ENCODE measurements at regions not wholly inside any gene's neighbourhood (a gene's known extent, or its start where the extent isn't known, plus 50 kb on each side); places are given as distances from the start of the nearest gene placed in this dataset.

DNA sequence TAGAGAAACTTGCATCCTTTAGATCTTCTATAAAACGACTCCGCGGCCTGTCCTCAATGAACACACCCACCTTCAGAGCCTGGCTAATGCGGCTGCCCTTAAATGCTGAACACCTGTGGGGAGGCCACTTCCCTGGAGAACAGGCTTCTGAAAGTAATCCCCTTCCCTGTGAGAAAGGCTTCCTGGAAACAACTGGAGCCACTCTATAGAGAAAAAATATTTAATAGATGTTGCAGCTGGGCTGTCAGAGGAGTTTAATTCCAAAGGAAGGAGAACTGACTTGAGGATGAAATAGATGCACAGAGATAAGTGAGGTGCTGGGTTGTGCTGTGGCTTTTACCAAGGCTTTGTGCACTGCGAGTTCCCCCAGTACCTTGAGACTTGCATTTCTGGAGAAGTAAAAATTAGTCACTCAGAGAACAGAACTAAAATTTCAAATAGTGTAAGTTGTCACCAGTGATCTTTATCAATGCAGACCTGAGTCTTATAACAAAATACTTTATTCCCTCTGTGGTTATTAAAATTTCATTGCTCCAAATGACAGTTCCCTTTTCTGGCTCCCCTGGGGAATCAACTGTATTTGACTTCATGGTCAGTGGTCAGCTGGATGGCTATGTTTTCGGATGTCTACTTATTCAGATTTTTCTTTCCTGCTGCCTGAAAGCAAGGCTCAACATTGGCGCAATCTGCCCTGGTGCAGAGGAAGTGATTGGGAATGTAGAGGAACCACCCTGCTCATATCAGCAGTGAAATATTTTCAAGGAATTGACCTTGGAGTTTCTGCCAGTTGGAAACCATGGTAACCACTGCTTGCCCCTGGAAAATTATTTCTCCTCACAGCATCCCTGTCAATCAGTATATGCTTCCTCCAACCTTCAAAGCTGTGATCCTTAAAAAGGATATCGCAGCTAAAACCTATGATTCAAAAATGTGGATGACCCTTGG lies 238.8 kb downstream of the SMARCA2 start:
- in situ Hi-C loops (cut with MboI; ENCODE audit: low pct_ligation_motif_present in 1 of 4, low pct_unique_long_range_greater_than_20kb in 1 of 4, low sequenced_read_pairs in 3 of 4) (no loop called here), intact Hi-C loops (cut with DNase I; ENCODE audit: low total_unique reads) (no loop called here)
- 70 to 74% methylated on average over 4 to 8 of the region's 8 CpGs for WGBS, 2 donors (ENCODE audit: low coverage in 1 of 2)
- Histone ChIP-seq H3K27me3 (no peaks in the 10 kb centered on the region), H3K4me3 (no peak overlapping the region), H3K27ac (no peak overlapping the region), H3K36me3 (no peaks in the 10 kb centered on the region), H3K4me1 (no peaks in the 10 kb centered on the region), H3K9me3 (no peaks in the 10 kb centered on the region)
- no peak for TF ChIP-seq POLR2AphosphoS5 (IDR thresholded peaks at IDR 0.05)
- TF ChIP-seq, protein P1, sequence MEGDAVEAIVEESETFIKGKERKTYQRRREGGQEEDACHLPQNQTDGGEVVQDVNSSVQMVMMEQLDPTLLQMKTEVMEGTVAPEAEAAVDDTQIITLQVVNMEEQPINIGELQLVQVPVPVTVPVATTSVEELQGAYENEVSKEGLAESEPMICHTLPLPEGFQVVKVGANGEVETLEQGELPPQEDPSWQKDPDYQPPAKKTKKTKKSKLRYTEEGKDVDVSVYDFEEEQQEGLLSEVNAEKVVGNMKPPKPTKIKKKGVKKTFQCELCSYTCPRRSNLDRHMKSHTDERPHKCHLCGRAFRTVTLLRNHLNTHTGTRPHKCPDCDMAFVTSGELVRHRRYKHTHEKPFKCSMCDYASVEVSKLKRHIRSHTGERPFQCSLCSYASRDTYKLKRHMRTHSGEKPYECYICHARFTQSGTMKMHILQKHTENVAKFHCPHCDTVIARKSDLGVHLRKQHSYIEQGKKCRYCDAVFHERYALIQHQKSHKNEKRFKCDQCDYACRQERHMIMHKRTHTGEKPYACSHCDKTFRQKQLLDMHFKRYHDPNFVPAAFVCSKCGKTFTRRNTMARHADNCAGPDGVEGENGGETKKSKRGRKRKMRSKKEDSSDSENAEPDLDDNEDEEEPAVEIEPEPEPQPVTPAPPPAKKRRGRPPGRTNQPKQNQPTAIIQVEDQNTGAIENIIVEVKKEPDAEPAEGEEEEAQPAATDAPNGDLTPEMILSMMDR (IDR thresholded peaks at IDR 0.05): no peak
- TF ChIP-seq POLR2A (IDR thresholded peaks at IDR 0.05): no peak
- no peak for TF ChIP-seq EP300 (IDR thresholded peaks at IDR 0.05; ENCODE audit: low read depth)
- DNase-seq: no peak

DNA sequence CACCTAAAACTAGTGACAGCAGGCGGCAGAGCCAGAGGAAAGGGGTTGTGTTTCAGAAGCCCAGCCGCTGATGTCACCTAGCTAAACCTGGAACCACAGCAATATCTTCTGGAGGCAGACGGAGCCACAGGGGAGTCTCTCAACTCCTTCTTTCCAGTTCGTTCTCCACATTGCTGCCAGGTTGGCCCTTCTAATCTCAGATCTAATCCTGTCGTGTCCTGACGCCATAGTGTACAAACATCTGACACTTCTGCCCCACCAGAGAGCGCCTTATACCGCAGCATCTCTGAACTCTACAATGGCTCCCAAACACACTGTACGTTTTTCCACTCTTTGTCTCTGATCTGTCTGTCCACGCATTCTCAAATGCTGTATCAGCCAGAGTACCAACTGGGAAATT lies 240.0 kb downstream of the SMARCA2 start:
- TF ChIP-seq, protein P1 (IDR thresholded peaks at IDR 0.05): no peak
- TF ChIP-seq POLR2AphosphoS5 (IDR thresholded peaks at IDR 0.05): no peak
- no peak for TF ChIP-seq EP300 (IDR thresholded peaks at IDR 0.05; ENCODE audit: low read depth)
- no peak for TF ChIP-seq POLR2A (IDR thresholded peaks at IDR 0.05)
- H3K36me3 ChIP-seq: no peaks in the 10 kb centered on the region
- no peaks in the 10 kb centered on the region for H3K4me1 ChIP-seq
- in situ Hi-C loops (cut with MboI; ENCODE audit: low pct_ligation_motif_present in 1 of 4, low pct_unique_long_range_greater_than_20kb in 1 of 4, low sequenced_read_pairs in 3 of 4) (no loop called here), intact Hi-C loops (cut with DNase I; ENCODE audit: low total_unique reads) (no loop called here)
- H3K4me3 ChIP-seq: no peak overlapping the region
- DNase-seq: no peak
- H3K27ac ChIP-seq: no peak overlapping the region
- 78 to 84% methylated on average over 3 to 10 of the region's 10 CpGs for WGBS, 2 donors (ENCODE audit: low coverage in 1 of 2)
- no peaks in the 10 kb centered on the region for H3K27me3 ChIP-seq
- H3K9me3 ChIP-seq: no peaks in the 10 kb centered on the region

DNA sequence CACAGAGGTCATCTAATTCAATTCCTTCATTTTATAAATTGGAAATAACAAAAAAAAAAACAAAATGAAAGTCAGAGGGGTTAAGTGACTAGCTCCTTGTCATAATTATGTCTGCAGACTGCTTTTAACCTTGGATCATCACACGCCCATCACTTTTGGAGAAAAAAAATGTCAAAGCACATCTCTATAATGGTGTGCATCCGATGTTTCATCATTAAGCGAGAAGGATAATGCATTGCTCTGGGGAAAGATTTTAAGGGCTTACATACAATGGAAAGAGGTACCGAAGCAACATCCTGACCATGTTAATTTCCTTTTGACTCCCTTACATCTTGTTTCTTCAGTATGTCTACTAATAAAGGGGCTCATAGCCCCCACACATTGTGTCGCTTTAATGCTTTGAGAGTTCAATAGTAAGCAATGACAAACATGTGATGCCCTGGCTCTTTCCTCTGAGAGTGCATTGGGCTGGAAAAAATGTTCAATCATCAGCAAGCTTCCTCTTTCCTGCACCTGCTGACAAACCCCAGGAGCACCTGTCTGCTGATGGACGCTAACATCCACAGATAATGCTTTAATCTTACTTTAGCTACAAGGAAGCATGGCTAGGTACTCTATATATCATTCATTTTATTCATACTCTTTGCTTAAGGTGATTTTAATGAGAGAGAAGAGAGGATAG lies 242.2 kb downstream of the SMARCA2 start:
- no peaks in the 10 kb centered on the region for H3K36me3 ChIP-seq
- no peak overlapping the region for H3K4me3 ChIP-seq
- TF ChIP-seq POLR2AphosphoS5 (IDR thresholded peaks at IDR 0.05): no peak
- TF ChIP-seq, protein P1 (IDR thresholded peaks at IDR 0.05): no peak
- no peak for TF ChIP-seq EP300 (IDR thresholded peaks at IDR 0.05; ENCODE audit: low read depth)
- no peak for TF ChIP-seq POLR2A (IDR thresholded peaks at IDR 0.05)
- in situ Hi-C loops (cut with MboI; ENCODE audit: low pct_ligation_motif_present in 1 of 4, low pct_unique_long_range_greater_than_20kb in 1 of 4, low sequenced_read_pairs in 3 of 4) (no loop called here), intact Hi-C loops (cut with DNase I; ENCODE audit: low total_unique reads) (no loop called here)
- 68 to 77% methylated on average over 2 to 6 of the region's 6 CpGs for WGBS, 2 donors (ENCODE audit: low coverage in 1 of 2)
- H3K4me1 ChIP-seq: no peaks in the 10 kb centered on the region
- H3K27ac ChIP-seq: no peak overlapping the region
- DNase-seq: no peak
- H3K27me3 ChIP-seq: no peaks in the 10 kb centered on the region
- H3K9me3 ChIP-seq: no peaks in the 10 kb centered on the region

All from transverse colon (tissue), 4 donors.